ENCODE measurements at regions not wholly inside any gene's neighbourhood (a gene's known extent, or its start where the extent isn't known, plus 50 kb on each side); places are given as distances from the start of the nearest gene placed in this dataset.

GRCh38 chr6:14320332-14320731 is 202.8 kb downstream of the CD83 start:
- TF ChIP-seq CTCF (IDR thresholded peaks at IDR 0.05 in 4 of 5, conservative IDR thresholded peaks at IDR 0.05 in 1 of 5), result no peak
- no peak for TF ChIP-seq POLR2A (IDR thresholded peaks at IDR 0.05)
